ACC112 (cell line): ENCODE measurements at regions not wholly inside any gene's neighbourhood (a gene's known extent, or its start where the extent isn't known, plus 50 kb on each side); places are given as distances from the start of the nearest gene placed in this dataset.

Source experiments
- H2AFZ ChIP-seq: fragments of 200-600 bp; sonication (generic); one replicate; pipeline ENCODE4 v1.6.0; 2017; ENCODE audit warnings: antibody characterized with exemption, low read length; ENCODE audit not compliant: unreplicated experiment
- H3K27ac ChIP-seq: fragments of 200-600 bp; sonication (generic); 2 replicates; pipeline ENCODE4 v1.5.1; 2014; ENCODE audit warnings: low read depth, mild to moderate bottlenecking, antibody characterized with exemption, low read length, moderate library complexity
- H3K27me3 ChIP-seq: fragments of 200-600 bp; sonication (generic); 2 replicates; pipeline ENCODE4 v1.6.1; 2014; ENCODE audit warnings: mild to moderate bottlenecking, antibody characterized with exemption, low read length, moderate library complexity, mixed read lengths; ENCODE audit not compliant: insufficient read depth
- H3K36me3 ChIP-seq: fragments of 200-600 bp; sonication (generic); 2 replicates; pipeline ENCODE4 v1.6.1; 2016; ENCODE audit warnings: mild to moderate bottlenecking, antibody characterized with exemption, low read length, moderate library complexity, mixed read lengths; ENCODE audit not compliant: insufficient read depth
- H3K4me1 ChIP-seq: fragments of 200-600 bp; sonication (generic); one replicate; pipeline ENCODE4 v1.6.1; 2016; ENCODE audit warnings: low read length, mixed read lengths; ENCODE audit not compliant: insufficient read depth, unreplicated experiment, control insufficient read depth
- H3K4me3 ChIP-seq: fragments of 200-600 bp; sonication (generic); 2 replicates; pipeline ENCODE4 v1.5.1; 2014; ENCODE audit warnings: mild to moderate bottlenecking, low read depth, low read length
- H3K79me2 ChIP-seq: fragments of 200-600 bp; sonication (generic); one replicate; pipeline ENCODE4 v1.6.0; 2016; ENCODE audit warnings: low read length; ENCODE audit not compliant: control insufficient read depth, unreplicated experiment, insufficient read depth

DNA sequence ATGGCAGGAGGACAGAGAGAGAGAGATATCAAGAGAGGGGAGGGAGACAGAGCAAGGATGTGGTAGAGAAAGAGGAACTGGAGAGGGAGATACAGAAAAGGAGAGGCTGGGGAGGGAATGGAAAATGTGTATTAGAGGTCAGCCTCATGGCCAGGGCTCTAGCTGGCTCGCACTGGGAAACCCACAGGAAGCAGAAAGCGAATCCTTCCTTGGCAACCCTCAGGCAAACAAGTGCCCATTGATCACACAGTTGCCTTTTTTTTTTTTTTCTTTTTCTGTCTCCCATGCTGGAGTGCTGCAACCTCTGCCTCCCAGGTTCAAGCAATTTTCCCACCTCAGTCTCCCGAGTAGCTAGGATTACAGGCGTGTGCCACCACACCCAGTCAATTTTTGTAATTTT is 391.2 kb downstream of the TYW1 start:
- Histone ChIP-seq H3K27me3 (peaks cover 5% of the 10 kb centered on the region; the same call in 1 of the 2 replicates), H3K27ac (no peak overlapping the region), H3K4me3 (no peak overlapping the region), H2AFZ (no peak overlapping the region), H3K4me1 (no peaks in the 10 kb centered on the region), H3K79me2 (no peaks in the 10 kb centered on the region), H3K36me3 (no peaks in the 10 kb centered on the region)

DNA sequence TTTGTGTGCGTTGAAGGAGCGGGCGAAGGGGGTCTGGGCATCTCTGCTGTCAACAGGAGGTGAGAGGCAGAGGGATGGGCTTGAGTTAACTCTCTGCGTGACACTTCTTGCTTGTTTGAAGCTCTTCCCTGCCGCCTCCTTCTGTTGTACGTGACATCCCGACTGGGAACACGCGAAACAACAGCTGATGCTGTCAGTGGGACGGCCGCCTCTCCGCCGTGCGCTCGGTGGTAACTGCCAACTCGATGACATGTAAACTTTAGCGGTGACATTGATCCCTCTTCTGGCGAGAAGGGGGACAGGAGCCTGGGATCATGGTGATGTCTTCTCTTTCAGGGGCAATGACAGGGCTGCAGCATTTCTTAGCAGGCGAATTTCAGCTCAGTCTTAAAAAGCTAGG is 394.5 kb downstream of the TYW1 start:
- Histone ChIP-seq H3K4me3 (no peak overlapping the region), H3K79me2 (no peaks in the 10 kb centered on the region), H3K27ac (no peak overlapping the region), H2AFZ (no peak overlapping the region), H3K27me3 (peaks cover 5% of the 10 kb centered on the region; the same call in 1 of the 2 replicates), H3K36me3 (no peaks in the 10 kb centered on the region), H3K4me1 (no peaks in the 10 kb centered on the region)

DNA sequence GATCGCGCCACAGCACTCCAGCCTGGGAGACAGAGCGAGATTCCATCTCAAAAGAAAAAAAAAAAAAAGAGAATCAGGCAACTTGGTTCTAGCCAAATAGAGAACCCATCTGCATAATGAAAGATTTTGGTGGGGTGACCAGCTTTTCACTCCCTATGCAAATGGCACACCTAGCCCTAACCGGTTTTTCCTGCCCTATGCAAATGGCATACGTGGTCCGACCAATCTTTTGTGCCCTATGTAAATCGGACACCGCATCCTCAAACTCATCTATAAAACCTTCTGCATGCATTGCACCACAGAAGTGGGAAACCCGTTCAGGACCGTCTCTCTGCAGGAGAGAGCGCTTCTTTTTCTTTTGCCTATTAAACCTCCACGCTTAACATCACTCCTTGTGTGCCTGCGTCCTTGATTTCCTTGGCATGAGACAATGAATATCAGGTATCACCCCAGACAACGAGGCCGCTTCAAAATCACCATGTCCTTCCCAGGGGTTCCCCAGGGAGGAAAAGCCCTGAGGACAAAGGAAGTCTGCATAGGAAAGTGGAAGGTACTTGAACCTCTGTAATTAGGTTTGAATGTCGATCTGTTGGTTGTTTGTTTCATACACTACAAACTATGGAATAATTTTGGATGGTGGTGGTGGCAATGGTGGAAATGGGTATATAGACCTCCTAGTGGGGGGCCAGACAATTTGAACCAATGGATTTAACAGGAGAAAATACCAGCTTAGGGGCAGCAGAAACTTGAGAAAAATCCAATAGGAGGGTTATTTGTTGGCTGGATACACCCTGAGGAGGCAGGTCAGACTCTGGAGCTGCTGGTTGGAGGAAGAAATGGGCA is 396.2 kb downstream of the TYW1 start:
- Histone ChIP-seq H3K36me3 (no peaks in the 10 kb centered on the region), H3K79me2 (no peaks in the 10 kb centered on the region), H3K27me3 (0 out of 2 replicates have a peak, but pooled peaks cover 5% of the 10 kb centered on the region), H3K4me1 (no peaks in the 10 kb centered on the region), H3K27ac (no peak overlapping the region), H3K4me3 (no peak overlapping the region), H2AFZ (no peak overlapping the region)

DNA sequence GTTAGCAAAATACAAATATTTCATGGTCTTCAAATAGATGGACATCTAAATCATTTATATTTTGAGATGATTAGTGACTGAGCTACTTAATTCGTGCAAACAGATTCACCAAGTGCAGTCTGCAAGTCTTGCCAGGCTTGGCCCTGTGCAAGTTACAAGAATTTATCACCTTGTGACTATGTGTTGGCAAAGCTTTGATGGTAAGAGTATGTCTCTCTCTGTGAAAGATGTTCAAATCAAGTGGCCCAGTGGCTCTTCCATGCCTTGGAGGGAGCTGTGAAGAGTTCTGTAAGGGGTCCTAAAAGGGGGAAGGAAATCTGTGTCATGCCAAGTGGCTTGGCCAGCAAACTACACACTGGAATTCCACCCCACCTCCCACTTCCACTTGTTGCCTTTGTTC is 397.3 kb downstream of the TYW1 start:
- Histone ChIP-seq H3K36me3 (no peaks in the 10 kb centered on the region), H3K4me3 (no peak overlapping the region), H2AFZ (no peak overlapping the region), H3K4me1 (no peaks in the 10 kb centered on the region), H3K79me2 (no peaks in the 10 kb centered on the region), H3K27ac (no peak overlapping the region), H3K27me3 (0 out of 2 replicates have a peak, but pooled peaks cover 5% of the 10 kb centered on the region)

DNA sequence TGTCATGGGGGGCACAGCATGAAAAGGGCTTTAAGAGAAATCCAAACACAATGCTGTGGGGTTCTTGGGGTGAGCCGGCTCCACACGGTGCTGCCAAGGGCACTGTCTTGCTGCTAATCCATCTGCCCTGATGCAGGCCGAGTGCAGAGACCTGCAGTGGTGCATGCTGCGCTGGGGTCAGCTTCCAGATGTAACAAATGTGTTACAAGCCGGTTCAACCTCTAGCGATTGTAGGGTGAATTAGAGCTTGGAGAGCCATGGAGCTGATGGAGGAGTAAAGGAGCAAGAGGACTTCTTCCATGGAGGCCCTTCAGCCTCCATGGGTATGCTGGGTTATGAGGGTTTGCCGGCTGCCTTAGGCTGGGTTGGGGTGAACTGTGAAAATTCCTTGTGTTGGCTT is 402.3 kb downstream of the TYW1 start:
- no peaks in the 10 kb centered on the region for H3K4me1 ChIP-seq
- no peaks in the 10 kb centered on the region for H3K36me3 ChIP-seq
- no peak overlapping the region for H3K4me3 ChIP-seq
- no peaks in the 10 kb centered on the region; the same call in 1 of the 2 replicates for H3K27me3 ChIP-seq
- H3K27ac ChIP-seq: no peak overlapping the region
- H3K79me2 ChIP-seq: no peaks in the 10 kb centered on the region
- H2AFZ ChIP-seq: no peak overlapping the region

DNA sequence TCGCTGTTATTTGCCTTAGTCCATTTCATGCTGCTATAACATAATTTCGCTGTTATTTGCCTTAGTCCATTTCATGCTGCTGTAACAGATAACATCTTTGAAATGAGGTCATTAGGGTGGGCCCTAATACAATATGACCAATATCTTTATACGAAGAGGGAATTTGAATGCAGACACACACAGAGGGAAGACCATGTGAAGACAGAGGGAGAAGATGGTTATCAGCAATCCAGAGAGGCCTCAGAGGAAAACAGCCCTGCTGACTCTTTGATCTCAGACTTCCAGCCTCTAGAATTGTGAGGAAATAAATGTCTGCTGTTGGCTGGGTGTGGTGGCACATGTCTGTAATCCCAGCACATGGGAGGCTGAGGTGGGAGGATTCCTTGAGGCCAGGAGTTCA is 404.9 kb downstream of the TYW1 start:
- Histone ChIP-seq H2AFZ (no peak overlapping the region), H3K4me3 (no peak overlapping the region), H3K79me2 (no peaks in the 10 kb centered on the region), H3K36me3 (no peaks in the 10 kb centered on the region), H3K27me3 (no peaks in the 10 kb centered on the region; the same call in 1 of the 2 replicates), H3K4me1 (no peaks in the 10 kb centered on the region), H3K27ac (no peak overlapping the region)

DNA sequence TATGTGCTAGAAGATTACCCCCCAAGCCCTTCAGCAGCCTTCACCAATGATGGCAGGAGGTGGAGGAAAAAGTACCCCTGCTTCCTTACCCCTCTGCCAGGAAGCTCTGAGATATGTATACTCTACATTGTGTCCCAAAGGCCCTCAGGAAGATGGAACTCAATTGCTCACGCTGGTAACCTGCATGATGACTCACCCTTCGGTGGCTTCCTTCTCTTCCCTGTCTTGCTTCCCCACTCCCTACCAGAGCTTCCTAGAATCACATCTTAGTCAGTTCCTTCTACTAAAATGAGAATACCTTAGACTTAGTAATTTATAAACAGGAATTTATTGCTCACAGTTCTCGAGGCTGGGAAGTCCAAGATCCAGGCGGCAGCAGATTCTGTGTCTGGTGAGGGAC is 405.6 kb downstream of the TYW1 start:
- H3K27ac ChIP-seq: no peak overlapping the region
- no peak overlapping the region for H2AFZ ChIP-seq
- H3K79me2 ChIP-seq: no peaks in the 10 kb centered on the region
- no peak overlapping the region for H3K4me3 ChIP-seq
- H3K27me3 ChIP-seq: peaks cover 5% of the 10 kb centered on the region; the same call in 1 of the 2 replicates
- H3K4me1 ChIP-seq: no peaks in the 10 kb centered on the region
- H3K36me3 ChIP-seq: no peaks in the 10 kb centered on the region

DNA sequence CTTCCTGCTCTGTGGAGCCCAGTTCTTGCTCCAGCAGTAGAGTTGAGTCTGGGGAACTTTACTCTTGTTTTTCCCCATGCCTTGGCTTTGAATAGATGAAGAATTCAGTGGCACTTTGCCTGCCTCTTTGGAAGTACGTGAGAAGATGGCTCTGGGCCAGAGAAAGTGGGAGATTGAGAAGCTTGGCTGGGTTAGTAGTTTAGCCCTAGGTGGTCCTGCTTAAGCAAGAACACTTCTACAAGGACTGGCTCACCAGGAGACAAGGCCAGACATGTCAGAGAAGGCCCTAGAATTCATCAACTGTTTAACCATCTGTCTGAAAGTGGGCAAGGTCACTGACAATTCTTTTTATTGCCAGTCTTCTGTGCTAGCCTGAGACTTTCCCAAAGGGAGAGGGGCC is 410.3 kb downstream of the TYW1 start:
- H3K27ac ChIP-seq: no peak overlapping the region
- H3K36me3 ChIP-seq: no peaks in the 10 kb centered on the region
- H3K4me3 ChIP-seq: no peak overlapping the region
- H2AFZ ChIP-seq: no peak overlapping the region
- H3K4me1 ChIP-seq: no peaks in the 10 kb centered on the region
- 0 out of 2 replicates have a peak, but pooled peaks cover 5% of the 10 kb centered on the region for H3K27me3 ChIP-seq
- H3K79me2 ChIP-seq: no peaks in the 10 kb centered on the region

DNA sequence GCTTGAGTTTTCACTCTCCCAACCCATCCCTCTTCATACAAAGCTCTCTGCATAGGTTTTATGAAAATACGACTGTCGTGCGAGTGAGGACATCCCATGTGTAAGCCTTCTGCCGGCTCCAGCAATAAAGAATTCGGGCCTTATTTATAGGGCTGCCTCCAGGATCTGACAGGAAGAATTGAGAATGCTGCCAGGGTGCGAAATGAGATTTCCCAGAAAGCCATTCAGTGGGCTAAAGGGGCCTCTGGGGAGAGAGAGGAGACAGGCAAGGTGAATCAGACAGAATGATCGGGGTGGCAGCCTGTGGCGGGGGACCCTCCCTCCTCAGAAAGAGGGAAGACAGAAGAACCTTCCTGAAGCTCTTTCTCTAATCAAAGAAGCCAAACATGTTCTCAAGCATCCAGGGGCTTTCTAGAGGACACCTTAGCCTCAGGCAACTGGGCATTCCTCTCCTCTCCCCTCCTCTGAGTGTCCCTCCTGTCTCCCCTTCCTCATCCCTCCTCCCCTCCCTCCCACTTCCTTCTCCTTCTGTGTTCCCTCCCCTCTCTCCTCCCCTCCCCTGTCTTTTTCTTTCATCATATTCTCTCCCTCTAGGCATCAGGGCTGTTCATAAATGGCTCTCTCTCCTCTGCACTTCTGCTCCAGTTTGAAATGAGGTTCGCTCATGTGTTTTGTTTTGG is 410.9 kb downstream of the TYW1 start:
- Histone ChIP-seq H3K4me3 (no peak overlapping the region), H3K4me1 (no peaks in the 10 kb centered on the region), H3K27me3 (0 out of 2 replicates have a peak, but pooled peaks cover 5% of the 10 kb centered on the region), H3K79me2 (no peaks in the 10 kb centered on the region), H3K27ac (no peak overlapping the region), H3K36me3 (no peaks in the 10 kb centered on the region), H2AFZ (no peak overlapping the region)

DNA sequence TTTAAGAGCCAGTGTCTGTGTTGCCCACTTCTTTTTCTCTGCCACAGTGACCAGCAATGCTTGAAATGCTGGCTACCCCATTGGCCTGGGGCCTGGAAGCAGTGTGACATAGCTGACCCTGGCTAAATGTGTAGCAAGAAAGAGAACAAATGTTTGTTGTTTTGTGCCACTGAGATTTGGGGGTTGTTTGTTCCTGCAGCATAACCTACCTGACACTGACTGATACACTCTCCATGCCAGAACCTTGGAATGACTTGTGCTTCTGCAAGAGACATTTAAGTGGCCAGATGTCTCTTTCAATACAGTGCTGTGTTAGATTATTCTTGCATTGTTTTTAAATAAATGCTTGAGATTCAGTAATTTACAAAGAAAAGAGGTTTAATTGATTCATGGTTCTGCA is 411.5 kb downstream of the TYW1 start:
- H3K27me3 ChIP-seq: 0 out of 2 replicates have a peak, but pooled peaks cover 5% of the 10 kb centered on the region
- H3K79me2 ChIP-seq: no peaks in the 10 kb centered on the region
- H3K4me3 ChIP-seq: no peak overlapping the region
- H3K4me1 ChIP-seq: no peaks in the 10 kb centered on the region
- no peak overlapping the region for H2AFZ ChIP-seq
- no peak overlapping the region for H3K27ac ChIP-seq
- no peaks in the 10 kb centered on the region for H3K36me3 ChIP-seq

DNA sequence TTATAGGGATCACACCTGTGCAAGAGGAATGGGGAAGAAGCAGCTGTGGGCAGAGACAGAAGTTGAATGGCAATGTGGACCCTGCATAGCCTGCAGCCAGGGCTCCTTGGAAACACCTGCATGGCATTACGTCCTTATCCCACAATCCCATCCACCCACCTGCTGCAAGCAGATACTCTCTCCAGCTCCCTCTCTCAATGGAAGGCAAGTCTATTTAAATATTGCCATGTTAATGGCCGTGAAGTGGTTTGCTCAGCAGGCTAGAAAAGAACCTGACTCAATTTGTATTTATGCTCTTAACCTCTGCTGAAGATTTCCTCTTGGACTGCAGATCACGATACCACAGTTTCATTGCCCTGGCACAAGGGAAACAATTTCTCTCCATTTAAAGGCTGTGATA is 417.0 kb downstream of the TYW1 start:
- no peak overlapping the region for H3K27ac ChIP-seq
- H3K79me2 ChIP-seq: no peaks in the 10 kb centered on the region
- no peaks in the 10 kb centered on the region for H3K4me1 ChIP-seq
- H2AFZ ChIP-seq: no peak overlapping the region
- H3K27me3 ChIP-seq: no peaks in the 10 kb centered on the region
- no peaks in the 10 kb centered on the region for H3K36me3 ChIP-seq
- no peak overlapping the region for H3K4me3 ChIP-seq
